ENCODE measurements at regions not wholly inside any gene's neighbourhood (a gene's known extent, or its start where the extent isn't known, plus 50 kb on each side); places are given as distances from the start of the nearest gene placed in this dataset.

DNA sequence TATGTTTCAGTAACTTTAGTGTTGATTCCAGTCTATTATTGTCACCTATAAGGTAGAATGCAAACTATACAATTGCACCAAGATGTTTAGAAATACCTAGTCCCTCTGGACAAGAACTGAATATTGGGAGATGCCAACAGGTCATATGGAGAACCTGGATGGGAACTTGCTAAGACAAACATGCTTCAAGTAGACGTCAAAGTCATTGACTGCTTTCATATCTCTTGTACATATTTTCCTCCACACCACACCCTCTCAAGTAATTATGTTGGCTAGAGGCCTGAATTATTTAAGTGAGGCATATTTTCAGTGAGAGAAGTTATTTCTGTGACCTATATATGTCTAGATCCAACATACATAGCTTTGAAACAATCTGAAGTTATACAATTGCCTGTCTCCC lies 453.3 kb downstream of the ELAVL2 start:
- TF ChIP-seq, protein P1, sequence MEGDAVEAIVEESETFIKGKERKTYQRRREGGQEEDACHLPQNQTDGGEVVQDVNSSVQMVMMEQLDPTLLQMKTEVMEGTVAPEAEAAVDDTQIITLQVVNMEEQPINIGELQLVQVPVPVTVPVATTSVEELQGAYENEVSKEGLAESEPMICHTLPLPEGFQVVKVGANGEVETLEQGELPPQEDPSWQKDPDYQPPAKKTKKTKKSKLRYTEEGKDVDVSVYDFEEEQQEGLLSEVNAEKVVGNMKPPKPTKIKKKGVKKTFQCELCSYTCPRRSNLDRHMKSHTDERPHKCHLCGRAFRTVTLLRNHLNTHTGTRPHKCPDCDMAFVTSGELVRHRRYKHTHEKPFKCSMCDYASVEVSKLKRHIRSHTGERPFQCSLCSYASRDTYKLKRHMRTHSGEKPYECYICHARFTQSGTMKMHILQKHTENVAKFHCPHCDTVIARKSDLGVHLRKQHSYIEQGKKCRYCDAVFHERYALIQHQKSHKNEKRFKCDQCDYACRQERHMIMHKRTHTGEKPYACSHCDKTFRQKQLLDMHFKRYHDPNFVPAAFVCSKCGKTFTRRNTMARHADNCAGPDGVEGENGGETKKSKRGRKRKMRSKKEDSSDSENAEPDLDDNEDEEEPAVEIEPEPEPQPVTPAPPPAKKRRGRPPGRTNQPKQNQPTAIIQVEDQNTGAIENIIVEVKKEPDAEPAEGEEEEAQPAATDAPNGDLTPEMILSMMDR (IDR thresholded peaks at IDR 0.05) = no peak
- TF ChIP-seq EP300 (IDR thresholded peaks at IDR 0.05) = no peak

All from tibial nerve (tissue), 4 donors.